OCI-LY7 (cell line): ENCODE measurements at regions not wholly inside any gene's neighbourhood (a gene's known extent, or its start where the extent isn't known, plus 50 kb on each side); places are given as distances from the start of the nearest gene placed in this dataset.

ENCODE experiments used
- CTCF ChIP-seq: fragments of 200-600 bp; sonication (generic); conservative IDR thresholded peaks from 2 replicates; pipeline ENCODE4 v1.5.1; 2014; ENCODE audit warnings: mild to moderate bottlenecking, antibody characterized with exemption, low read length, moderate library complexity, mixed read lengths
- EZH2phosphoT487 ChIP-seq: fragments of 200-600 bp; sonication (generic); IDR thresholded peaks from 2 replicates; pipeline ENCODE4 v1.6.1; 2018; ENCODE audit warnings: low read depth, borderline replicate concordance, mild to moderate bottlenecking, mixed run types, antibody characterized with exemption, low read length, moderate library complexity, mixed read lengths

GRCh38 chr20:41694796-41695195, 76.6 kb upstream of the CHD6 start:
- TF ChIP-seq CTCF (no peak), EZH2phosphoT487 (no peak)
